GM12878 (cell line): ENCODE measurements at regions not wholly inside any gene's neighbourhood (a gene's known extent, or its start where the extent isn't known, plus 50 kb on each side); places are given as distances from the start of the nearest gene placed in this dataset.

Experiments used
- ATAC-seq: fragments of 200-7000 bp; cut with Tn5 transposase; 3 replicates; pipeline ENCODE4 v1.9.1; 2020; ENCODE audit warnings: mild to moderate bottlenecking, moderate library complexity
- BruUV-seq: library from RNA; stranded (reverse); fragments of 400-500 nt; replicated peaks from 2 replicates; lab custom pipeline; 2021; lab: Mats Ljungman, UMichigan
- CTCF ChIA-PET: fragments of 300-600 bp; sonication (Branson Sonifier 250); formaldehyde crosslinking; extraction: SDS; loops from one replicate; lab custom pipeline; 2021; ENCODE audit warnings: inconsistent platforms; lab: Yijun Ruan, JAX
- POLR2A ChIA-PET: fragments of 350-600 bp; formaldehyde crosslinking; extraction: SDS; loops from one replicate; lab custom pipeline; 2021; ENCODE audit warnings: inconsistent platforms; lab: Charles Lee
- RAD21 ChIA-PET: fragments of 300-600 bp; sonication (Branson Sonifier 250); formaldehyde crosslinking; loops from one replicate; lab custom pipeline; 2023; ENCODE audit warnings: antibody characterized with exemption; ENCODE audit not compliant: unreplicated experiment; lab: Charles Lee
- SMC1A ChIA-PET: fragments of 300-600 bp; sonication (Branson Sonifier 250); formaldehyde crosslinking; loops from one replicate; lab custom pipeline; 2023; ENCODE audit not compliant: unreplicated experiment, uncharacterized antibody; lab: Charles Lee
- DNase-seq: peaks from one replicate; pipeline ENCODE4 v3.0.0-alpha.2; 2011; ENCODE audit warnings: low read depth, low spot score
- FAIRE-seq: peaks from 3 replicates; lab custom pipeline; 2011; peaks lifted over from hg19 to GRCh38; lab: Jason Lieb, UNC
- H2AFZ ChIP-seq: 2 replicates; pipeline ENCODE4 v1.6.0; 2011; ENCODE audit warnings: low read depth, low read length, control low read depth; ENCODE audit not compliant: control insufficient read depth
- H3K27ac ChIP-seq: 2 replicates; pipeline ENCODE4 v1.5.1; 2011; ENCODE audit warnings: control low read depth; ENCODE audit not compliant: control insufficient read depth, insufficient read depth
- H3K27me3 ChIP-seq, 2 experiments: replicated peaks in 1 of 2; 2 replicates each; pipeline versions ENCODE4 v1.6.0 to v1.6.1; 2011; ENCODE audit warnings: low read length in 1 of 2; ENCODE audit not compliant: control insufficient read depth in 2 of 2, insufficient read depth in 2 of 2
- H3K36me3 ChIP-seq, 2 experiments: 2 replicates each; pipeline ENCODE4 v1.5.1; 2011; ENCODE audit warnings: low read length in 1 of 2; ENCODE audit not compliant: control insufficient read depth in 2 of 2, insufficient read depth in 2 of 2
- H3K4me1 ChIP-seq: 2 replicates; pipeline ENCODE4 v1.6.1; 2011; ENCODE audit warnings: mild to moderate bottlenecking, low read length, moderate library complexity, mixed read lengths; ENCODE audit not compliant: control insufficient read depth, insufficient read depth
- H3K4me2 ChIP-seq: 2 replicates; pipeline ENCODE4 v1.6.0; 2011; ENCODE audit warnings: control low read depth; ENCODE audit not compliant: control insufficient read depth, insufficient read depth
- H3K4me3 ChIP-seq: fragments of 200-600 bp; sonication (generic); 2 replicates; pipeline ENCODE4 v1.5.1; 2016
- H3K79me2 ChIP-seq: 2 replicates; pipeline ENCODE4 v1.6.0; 2011; ENCODE audit warnings: low read length; ENCODE audit not compliant: control insufficient read depth, insufficient read depth
- H3K9ac ChIP-seq: 2 replicates; pipeline ENCODE4 v1.8.0; 2011; ENCODE audit warnings: low read length, control low read depth, mixed read lengths; ENCODE audit not compliant: control insufficient read depth, insufficient read depth
- H3K9me3 ChIP-seq: replicated peaks from 3 replicates; pipeline ENCODE4 v1.5.1; 2011; ENCODE audit warnings: mild to moderate bottlenecking, low read length; ENCODE audit not compliant: control insufficient read depth, insufficient read depth
- H4K20me1 ChIP-seq: 2 replicates; pipeline ENCODE4 v1.6.0; 2011; ENCODE audit not compliant: control insufficient read depth, insufficient read depth
- CEBPB ChIP-seq, 2 experiments: fragments of 150-350 bp in 1 of 2; IDR thresholded peaks; 2 replicates each; pipeline ENCODE4 v1.6.1; 2012 to 2014; ENCODE audit warnings: low read depth in 2 of 2, low read length in 2 of 2, borderline replicate concordance in 1 of 2, inconsistent platforms in 1 of 2
- CHD1 ChIP-seq: IDR thresholded peaks from 2 replicates; pipeline ENCODE4 v1.6.1; 2012; ENCODE audit warnings: low read depth, low read length, improper control_type of control experiment
- CTCF ChIP-seq, 3 experiments: IDR thresholded peaks in 2 of 3; conservative IDR thresholded peaks in 1 of 3; 2 replicates each; pipeline ENCODE4 v1.5.1; 2011; ENCODE audit warnings: low read depth in 3 of 3, low read length in 3 of 3, mild to moderate bottlenecking in 3 of 3, control low read depth in 2 of 3, moderate library complexity in 2 of 3, inconsistent platforms in 1 of 3, mixed read lengths in 1 of 3; ENCODE audit not compliant: control insufficient read depth in 2 of 3, insufficient read depth in 1 of 3; ENCODE audit errors: extremely low read depth in 1 of 3
- GABPA ChIP-seq: IDR thresholded peaks from 2 replicates; pipeline ENCODE4 v1.6.1; 2014; ENCODE audit warnings: antibody characterized with exemption, low read depth, mild to moderate bottlenecking, inconsistent platforms
- HSF1 ChIP-seq: fragments of 150-350 bp; IDR thresholded peaks from 2 replicates; pipeline ENCODE4 v1.6.1; 2014; ENCODE audit warnings: mild to moderate bottlenecking, low read depth, low read length
- NR2C1 ChIP-seq: fragments of 450-650 bp; IDR thresholded peaks from 2 replicates; pipeline ENCODE4 v1.6.1; 2017; ENCODE audit warnings: antibody characterized with exemption, mild to moderate bottlenecking, moderate library complexity
- REST ChIP-seq: IDR thresholded peaks from 2 replicates; pipeline ENCODE4 v1.6.1; 2012; ENCODE audit warnings: mild to moderate bottlenecking, low read depth, low read length
- SP1 ChIP-seq: IDR thresholded peaks from one replicate; pipeline ENCODE4 v1.6.1; 2011; ENCODE audit warnings: low read depth, low read length
- SRF ChIP-seq, 2 experiments: IDR thresholded peaks; 2 replicates each; pipeline ENCODE4 v1.6.1; 2011; ENCODE audit warnings: low read depth in 2 of 2, low read length in 2 of 2, mild to moderate bottlenecking in 1 of 2, moderate library complexity in 1 of 2
- TARDBP ChIP-seq: IDR thresholded peaks from 2 replicates; pipeline ENCODE4 v1.6.1; 2016; ENCODE audit warnings: borderline replicate concordance
- TCF3 ChIP-seq: IDR thresholded peaks from 2 replicates; pipeline ENCODE4 v1.6.1; 2012; ENCODE audit warnings: low read depth, mild to moderate bottlenecking, low read length, borderline replicate concordance; ENCODE audit not compliant: insufficient read depth
- YBX1 ChIP-seq: fragments of 450-650 bp; IDR thresholded peaks from 2 replicates; pipeline ENCODE4 v1.6.1; 2016; ENCODE audit warnings: antibody characterized with exemption
- ZNF207 ChIP-seq: fragments of 450-650 bp; IDR thresholded peaks from 2 replicates; pipeline ENCODE4 v1.6.1; 2014; ENCODE audit warnings: antibody characterized with exemption, mild to moderate bottlenecking, borderline replicate concordance
- WGBS: methylation state at CpG from one replicate; pipeline ENCODE4 v1.1.6; 2016; ENCODE audit warnings: low lambda C conversion rate; ENCODE audit not compliant: insufficient replicate concordance, insufficient coverage; ENCODE audit errors: missing lambda C conversion rate; 5-methylcytosine and 5-hydroxymethylcytosine counted together
- in situ Hi-C: fragments of 300-500 bp; cut with MboI; formaldehyde crosslinking; loops from 9 replicates; pipeline ENCODE4 v1.14.3; 2018; ENCODE audit warnings: mixed read lengths
- intact Hi-C: fragments of 100-400 bp; cut with micrococcal nuclease; formaldehyde crosslinking; loops from one replicate; pipeline ENCODE4 v1.14.2; 2022; ENCODE audit not compliant: unreplicated experiment
- TF ChIP-seq, protein P1 (sequence below): fragments of 450-650 bp; IDR thresholded peaks from 2 replicates; pipeline ENCODE4 v1.6.1; 2016; ENCODE audit warnings: mild to moderate bottlenecking
- TF ChIP-seq, protein P2 (sequence below): IDR thresholded peaks from 2 replicates; pipeline ENCODE4 v1.6.1; 2011; ENCODE audit warnings: mild to moderate bottlenecking, low read depth, low read length, moderate library complexity; ENCODE audit not compliant: insufficient replicate concordance

DNA sequence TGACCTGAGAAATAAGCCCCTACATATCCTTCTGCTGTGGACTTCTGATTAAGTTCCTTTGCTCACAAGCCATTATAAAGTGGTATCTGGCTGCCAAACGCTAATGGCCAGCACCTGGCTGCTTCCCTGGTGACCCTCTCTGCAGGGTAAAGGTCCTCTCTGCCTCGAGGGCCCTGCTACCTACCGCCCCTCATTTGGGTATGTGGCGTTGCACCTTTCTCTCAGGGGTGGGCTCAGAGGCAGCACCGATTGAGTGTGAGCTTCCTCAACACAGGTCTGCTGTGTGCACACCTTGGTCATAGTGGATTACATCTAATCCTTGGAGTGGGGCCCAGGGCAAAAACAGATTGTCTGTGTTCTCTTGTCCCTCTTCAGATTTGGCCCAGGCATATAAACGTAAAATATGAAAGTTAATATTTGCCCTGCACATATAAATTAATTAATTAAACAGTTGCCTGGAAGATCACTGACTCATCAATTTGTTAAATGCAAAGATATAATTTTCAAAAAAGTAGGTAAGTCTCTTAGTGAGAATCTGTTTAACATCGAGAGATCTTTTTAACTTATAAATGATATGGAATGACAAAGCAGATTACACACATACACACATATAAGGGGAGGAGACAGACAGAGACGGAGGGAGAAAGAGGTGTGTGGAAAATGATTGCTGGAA, 174.5 kb upstream of the SMIM31 start:
- no peaks in the 10 kb centered on the region for H3K9me3 ChIP-seq
- H3K36me3 ChIP-seq, result no peaks in the 10 kb centered on the region
- no peak overlapping the region for H3K9ac ChIP-seq
- POLR2A ChIA-PET, result no interaction called here
- no peak for ATAC-seq
- CTCF ChIA-PET, result no interaction called here
- SMC1A ChIA-PET, result no interaction called here
- H3K4me1 ChIP-seq, result no peaks in the 10 kb centered on the region
- no TSS peak for BruUV-seq
- no peak overlapping the region for H3K27ac ChIP-seq
- RAD21 ChIA-PET, result no interaction called here
- in situ Hi-C loops, result no loop called here
- 0% methylated on average over 8 of the region's 8 CpGs for WGBS
- FAIRE-seq, result no peak
- intact Hi-C loops, result no loop called here
- DNase-seq, result no peak
- no peaks in the 10 kb centered on the region for H3K79me2 ChIP-seq
- no peak overlapping the region for H3K4me3 ChIP-seq
- no peak overlapping the region for H2AFZ ChIP-seq
- no peak overlapping the region for H3K4me2 ChIP-seq
- no peaks in the 10 kb centered on the region for H3K27me3 ChIP-seq
- no peaks in the 10 kb centered on the region for H4K20me1 ChIP-seq
- TF ChIP-seq, protein P1, sequence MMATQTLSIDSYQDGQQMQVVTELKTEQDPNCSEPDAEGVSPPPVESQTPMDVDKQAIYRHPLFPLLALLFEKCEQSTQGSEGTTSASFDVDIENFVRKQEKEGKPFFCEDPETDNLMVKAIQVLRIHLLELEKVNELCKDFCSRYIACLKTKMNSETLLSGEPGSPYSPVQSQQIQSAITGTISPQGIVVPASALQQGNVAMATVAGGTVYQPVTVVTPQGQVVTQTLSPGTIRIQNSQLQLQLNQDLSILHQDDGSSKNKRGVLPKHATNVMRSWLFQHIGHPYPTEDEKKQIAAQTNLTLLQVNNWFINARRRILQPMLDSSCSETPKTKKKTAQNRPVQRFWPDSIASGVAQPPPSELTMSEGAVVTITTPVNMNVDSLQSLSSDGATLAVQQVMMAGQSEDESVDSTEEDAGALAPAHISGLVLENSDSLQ, result no peak
- TF ChIP-seq SP1 (no peak), CEBPB (IDR thresholded peaks at IDR 0.05; ENCODE audit: borderline replicate concordance in 1 of 2, low read depth in 2 of 2, low read length in 2 of 2) (no peak), TARDBP (no peak), HSF1 (no peak), CTCF (IDR thresholded peaks at IDR 0.05 in 2 of 3, conservative IDR thresholded peaks at IDR 0.05 in 1 of 3; ENCODE audit: control insufficient read depth in 2 of 3, extremely low read depth in 1 of 3, insufficient read depth in 1 of 3, low read depth in 3 of 3, low read length in 3 of 3) (no peak), NR2C1 (no peak), CHD1 (no peak), SRF (IDR thresholded peaks at IDR 0.05; ENCODE audit: low read depth in 2 of 2, low read length in 2 of 2) (no peak), YBX1 (no peak), GABPA (no peak), TCF3 (no peak), ZNF207 (no peak), REST (no peak)
- TF ChIP-seq, protein P2, sequence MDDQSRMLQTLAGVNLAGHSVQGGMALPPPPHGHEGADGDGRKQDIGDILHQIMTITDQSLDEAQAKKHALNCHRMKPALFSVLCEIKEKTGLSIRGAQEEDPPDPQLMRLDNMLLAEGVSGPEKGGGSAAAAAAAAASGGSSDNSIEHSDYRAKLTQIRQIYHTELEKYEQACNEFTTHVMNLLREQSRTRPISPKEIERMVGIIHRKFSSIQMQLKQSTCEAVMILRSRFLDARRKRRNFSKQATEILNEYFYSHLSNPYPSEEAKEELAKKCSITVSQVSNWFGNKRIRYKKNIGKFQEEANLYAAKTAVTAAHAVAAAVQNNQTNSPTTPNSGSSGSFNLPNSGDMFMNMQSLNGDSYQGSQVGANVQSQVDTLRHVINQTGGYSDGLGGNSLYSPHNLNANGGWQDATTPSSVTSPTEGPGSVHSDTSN, result no peak
